SH-SY5Y (cell line): ENCODE measurements at regions not wholly inside any gene's neighbourhood (a gene's known extent, or its start where the extent isn't known, plus 50 kb on each side); places are given as distances from the start of the nearest gene placed in this dataset.

ENCODE experiments used
- GATA2 ChIP-seq: IDR thresholded peaks from 2 replicates; pipeline ENCODE4 v1.6.1; 2011; ENCODE audit warnings: mild to moderate bottlenecking, low read depth, low read length
- GATA3 ChIP-seq: IDR thresholded peaks from 2 replicates; pipeline ENCODE4 v1.6.1; 2011; ENCODE audit warnings: low read depth, mild to moderate bottlenecking, low read length, moderate library complexity

DNA sequence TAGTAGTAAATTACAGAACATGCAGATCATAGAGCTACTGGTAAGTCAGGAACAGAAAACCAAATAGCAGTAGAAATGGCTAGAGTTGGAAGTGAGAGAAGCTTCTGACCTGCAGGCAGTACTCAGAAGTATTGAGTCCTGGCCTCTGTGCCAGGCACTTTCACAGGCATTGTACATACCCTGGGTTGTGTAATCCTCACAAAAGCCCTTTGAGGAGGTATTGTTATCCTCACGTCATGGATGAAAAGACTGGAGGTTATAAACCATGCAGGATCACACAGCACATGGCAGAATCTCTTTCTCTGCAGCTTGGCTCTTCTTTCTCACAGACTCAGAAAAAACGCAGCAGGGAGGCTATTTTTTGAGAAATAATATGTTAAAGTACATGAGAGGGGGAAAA, 789.3 kb upstream of the FAM98A start:
- TF ChIP-seq GATA2 (no peak), GATA3 (no peak)
